ENCODE measurements at regions not wholly inside any gene's neighbourhood (a gene's known extent, or its start where the extent isn't known, plus 50 kb on each side); places are given as distances from the start of the nearest gene placed in this dataset.

- TF ChIP-seq CTCF (IDR thresholded peaks at IDR 0.05): no peak
- no peak for TF ChIP-seq POLR2A (IDR thresholded peaks at IDR 0.05)
These were observed 478.1 kb upstream of the WWC1 start for GRCh38 chr5:167813389-167813788.

Measured in thyroid gland (tissue), 4 donors.